22Rv1 (cell line): ENCODE measurements at regions not wholly inside any gene's neighbourhood (a gene's known extent, or its start where the extent isn't known, plus 50 kb on each side); places are given as distances from the start of the nearest gene placed in this dataset.

Experiments used
- ZFX ChIP-seq: fragments of 450-650 bp; IDR thresholded peaks from 2 replicates; pipeline ENCODE4 v1.6.1; 2017; ENCODE audit warnings: antibody characterized with exemption, borderline replicate concordance
- TF ChIP-seq, protein P1 (sequence below): fragments of 450-650 bp; IDR thresholded peaks from 2 replicates; pipeline ENCODE4 v1.5.1; 2017; ENCODE audit warnings: mild to moderate bottlenecking

- TF ChIP-seq, protein P1, sequence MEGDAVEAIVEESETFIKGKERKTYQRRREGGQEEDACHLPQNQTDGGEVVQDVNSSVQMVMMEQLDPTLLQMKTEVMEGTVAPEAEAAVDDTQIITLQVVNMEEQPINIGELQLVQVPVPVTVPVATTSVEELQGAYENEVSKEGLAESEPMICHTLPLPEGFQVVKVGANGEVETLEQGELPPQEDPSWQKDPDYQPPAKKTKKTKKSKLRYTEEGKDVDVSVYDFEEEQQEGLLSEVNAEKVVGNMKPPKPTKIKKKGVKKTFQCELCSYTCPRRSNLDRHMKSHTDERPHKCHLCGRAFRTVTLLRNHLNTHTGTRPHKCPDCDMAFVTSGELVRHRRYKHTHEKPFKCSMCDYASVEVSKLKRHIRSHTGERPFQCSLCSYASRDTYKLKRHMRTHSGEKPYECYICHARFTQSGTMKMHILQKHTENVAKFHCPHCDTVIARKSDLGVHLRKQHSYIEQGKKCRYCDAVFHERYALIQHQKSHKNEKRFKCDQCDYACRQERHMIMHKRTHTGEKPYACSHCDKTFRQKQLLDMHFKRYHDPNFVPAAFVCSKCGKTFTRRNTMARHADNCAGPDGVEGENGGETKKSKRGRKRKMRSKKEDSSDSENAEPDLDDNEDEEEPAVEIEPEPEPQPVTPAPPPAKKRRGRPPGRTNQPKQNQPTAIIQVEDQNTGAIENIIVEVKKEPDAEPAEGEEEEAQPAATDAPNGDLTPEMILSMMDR: no peak
- TF ChIP-seq ZFX: no peak
These were observed 460.2 kb upstream of the IMPG1 start for GRCh38 chr6:76532647-76533046.
